HG03460 (cell line): ENCODE measurements at regions not wholly inside any gene's neighbourhood (a gene's known extent, or its start where the extent isn't known, plus 50 kb on each side); places are given as distances from the start of the nearest gene placed in this dataset.

ENCODE experiments used
- ATAC-seq: cut with Tn5 transposase; IDR thresholded peaks from one replicate; pipeline ENCODE4 v1.9.1; 2021; ENCODE audit not compliant: unreplicated experiment

DNA sequence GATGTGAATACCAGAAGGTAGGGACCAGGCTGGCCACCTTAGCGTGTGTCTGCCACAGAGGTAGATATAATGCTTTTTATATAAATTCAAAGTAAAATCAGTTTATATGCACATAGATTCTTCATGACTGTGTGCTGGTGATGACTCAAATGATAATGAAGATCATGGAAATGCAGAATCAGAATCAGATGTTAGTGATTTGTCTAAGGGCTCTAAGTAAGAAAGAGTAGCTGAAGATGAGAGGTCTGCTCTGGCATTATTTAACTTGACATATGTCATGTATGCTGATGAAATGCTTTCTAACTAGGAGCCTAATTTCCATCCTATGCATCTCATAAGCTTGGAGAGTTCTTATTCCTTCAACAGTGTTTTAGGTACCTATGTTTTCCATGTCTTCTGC, 50.3 kb upstream of the DPH6 start:
- ATAC-seq = no peak

GRCh38 chr15:35602836-35603235, 56.9 kb upstream of the DPH6 start:
- ATAC-seq = peak; percentile 25

DNA sequence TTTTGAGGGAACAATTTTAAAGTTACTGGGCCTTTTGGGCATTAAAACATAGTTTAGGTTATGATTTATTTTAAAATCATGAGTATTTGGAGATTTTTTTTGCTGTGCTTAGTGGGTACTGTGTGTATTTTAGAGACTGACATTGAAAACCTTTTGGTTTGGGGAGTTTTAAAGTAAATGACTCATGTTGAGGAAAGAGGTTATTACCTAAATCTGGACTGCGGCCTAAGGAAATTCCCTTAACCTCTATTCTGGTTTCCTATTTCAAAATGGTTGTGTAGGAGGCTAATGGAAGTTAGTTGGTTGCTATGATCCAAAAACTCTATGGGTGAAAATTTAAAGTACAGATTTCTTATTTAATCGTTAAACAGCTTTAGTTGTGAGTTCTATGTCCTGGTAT, 57.3 kb upstream of the DPH6 start:
- peak; percentile 67 for ATAC-seq

GRCh38 chr15:35603856-35604255, 57.9 kb upstream of the DPH6 start:
- no peak for ATAC-seq

GRCh38 chr15:35605764-35606449, 59.9 kb upstream of the DPH6 start:
- ATAC-seq = no peak

- no peak for ATAC-seq
Observed at GRCh38 chr15:35606450-35606779, 60.5 kb upstream of the DPH6 start.

DNA sequence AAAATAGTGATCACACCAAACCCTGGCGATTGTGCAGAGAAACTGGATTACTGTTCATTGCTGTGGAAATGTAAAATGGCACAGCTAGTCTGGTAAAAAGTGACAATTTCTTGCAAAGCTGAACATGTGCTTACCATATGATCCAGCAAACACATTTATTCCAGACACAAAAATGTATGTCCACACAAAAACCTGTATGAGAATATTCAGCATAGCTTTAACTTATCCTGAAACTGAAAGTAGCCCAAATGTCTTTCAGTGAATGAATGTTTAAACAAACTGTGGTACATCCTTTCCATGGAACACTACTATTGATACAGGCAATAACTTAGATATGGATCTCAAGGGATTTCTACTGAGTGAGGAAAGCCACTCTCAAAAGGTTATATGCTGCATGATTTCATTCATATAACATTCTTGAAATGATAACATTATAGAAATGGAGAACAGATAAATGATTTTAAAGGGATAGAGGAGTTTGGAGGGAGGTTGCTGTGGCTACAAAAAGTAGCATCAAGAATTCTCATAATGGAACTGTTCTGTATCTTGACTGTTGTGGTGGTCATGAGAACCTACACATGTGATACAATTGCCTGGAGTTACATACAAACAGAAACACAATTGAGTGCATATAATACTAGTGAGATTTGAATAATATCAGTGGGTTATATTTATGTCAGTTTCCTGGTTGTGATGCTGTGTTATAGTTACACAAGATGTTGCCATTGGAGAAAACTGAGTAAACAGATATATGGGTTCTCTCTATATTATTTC, 70.7 kb upstream of the DPH6 start:
- ATAC-seq = no peak

GRCh38 chr15:35618260-35619188, 72.6 kb upstream of the DPH6 start:
- no peak for ATAC-seq

DNA sequence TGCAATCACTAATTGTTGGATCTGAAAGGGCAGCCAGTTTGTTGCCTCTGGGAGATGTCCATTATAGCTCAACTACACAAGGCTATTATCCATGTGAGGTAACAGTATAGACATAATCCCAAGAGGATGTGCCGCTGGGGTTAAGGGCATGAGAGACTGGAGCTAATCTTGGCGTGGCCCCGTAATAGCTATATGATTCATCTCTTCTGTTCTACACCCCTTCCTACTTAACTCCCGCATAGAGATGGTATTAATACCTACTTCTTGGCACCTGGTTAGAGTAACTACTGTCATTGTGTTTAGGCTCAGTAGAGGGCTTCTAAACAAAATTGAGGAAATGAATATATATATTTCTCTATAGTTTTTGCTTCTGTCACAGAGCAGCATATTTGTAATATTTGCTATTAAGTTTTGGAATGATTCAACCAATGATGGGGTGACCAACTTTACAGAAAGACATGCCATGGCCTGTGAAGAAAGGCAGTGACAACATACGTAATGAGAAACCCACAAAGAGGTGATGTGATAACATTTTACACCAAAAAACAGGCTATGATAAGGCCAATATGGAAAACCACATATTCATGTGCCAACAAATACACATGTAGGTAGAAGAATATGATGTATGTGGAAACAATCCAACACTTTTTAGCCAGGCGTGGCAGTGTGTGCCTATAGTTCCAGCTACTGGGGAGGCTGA, 76.8 kb upstream of the DPH6 start:
- ATAC-seq = no peak

DNA sequence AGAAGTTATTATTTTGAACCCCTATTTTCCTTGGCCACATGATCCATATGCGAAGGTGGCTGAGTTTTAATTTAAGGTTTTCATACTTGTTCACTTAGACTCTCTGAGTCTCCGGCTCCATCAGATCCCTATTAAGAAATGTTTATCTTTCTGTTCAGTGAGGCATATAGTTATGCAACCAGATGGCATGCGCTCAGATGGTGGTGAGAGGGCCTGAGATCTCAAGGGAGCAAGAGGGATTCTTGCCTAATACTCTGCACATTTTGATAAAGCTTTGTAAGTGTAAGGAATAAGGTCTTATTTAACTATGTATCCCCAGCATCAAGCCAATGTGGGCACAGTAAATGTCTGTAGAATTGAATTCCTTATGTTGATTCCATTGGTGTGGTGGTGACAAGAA, 78.9 kb upstream of the DPH6 start:
- ATAC-seq = no peak

DNA sequence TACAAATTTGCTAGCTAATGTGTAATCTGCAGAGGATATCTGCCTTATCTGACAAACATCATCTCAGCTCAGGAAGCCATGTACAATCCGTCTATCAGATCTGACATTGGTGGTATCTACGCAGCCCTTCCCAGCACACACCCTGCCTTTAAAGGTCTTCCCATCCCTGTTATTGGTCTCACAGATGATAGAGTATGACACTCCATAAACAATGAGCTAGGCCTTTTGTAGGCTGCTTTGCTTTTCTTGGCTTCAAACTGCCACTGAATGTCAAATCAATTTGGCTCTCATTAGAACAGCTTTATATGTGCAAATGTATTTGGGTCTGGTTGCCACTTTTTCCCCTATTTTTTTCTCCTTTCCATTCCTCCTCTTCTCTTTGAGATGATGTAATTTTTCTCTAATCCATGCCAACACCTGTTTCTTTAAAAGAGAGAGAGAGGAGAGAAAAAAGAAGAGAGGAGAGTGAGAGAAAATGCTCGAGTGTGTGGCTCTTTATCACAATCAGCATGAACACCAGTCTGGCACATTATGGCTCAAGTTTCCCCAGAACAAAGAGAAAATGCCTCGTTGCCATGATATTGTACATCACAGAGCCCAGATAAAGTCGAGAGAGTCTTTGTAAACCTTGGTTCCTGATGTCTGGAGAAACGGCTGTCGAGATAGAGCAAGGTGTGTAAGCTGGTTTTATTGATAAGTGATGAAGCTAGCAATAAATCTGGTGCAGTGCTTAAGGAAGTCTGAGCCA, 80.8 kb upstream of the DPH6 start:
- ATAC-seq = no peak

- ATAC-seq = no peak
Observed at GRCh38 chr15:35627696-35628095, 81.7 kb upstream of the DPH6 start.

GRCh38 chr15:35629766-35630165, 83.8 kb upstream of the DPH6 start:
- no peak for ATAC-seq

DNA sequence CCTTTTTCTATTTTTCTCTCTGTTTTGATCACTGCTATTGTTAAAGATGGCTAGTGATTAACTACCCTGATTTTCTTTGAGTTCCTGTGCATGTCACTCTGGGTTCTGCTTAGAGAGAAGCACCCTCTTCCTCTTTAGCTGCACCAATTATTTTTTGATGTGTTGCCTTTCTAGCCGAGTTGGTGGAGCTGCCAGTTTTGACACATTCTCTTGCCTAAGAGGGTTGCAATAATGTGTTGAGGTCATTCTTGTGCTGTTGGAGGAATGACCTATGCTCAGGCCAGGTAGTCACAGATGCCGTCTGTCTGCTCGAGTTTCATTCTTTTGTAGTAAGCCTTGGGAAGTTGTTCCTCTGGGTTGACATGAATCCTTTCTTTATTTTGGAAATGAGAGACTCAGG, 84.6 kb upstream of the DPH6 start:
- ATAC-seq = no peak

DNA sequence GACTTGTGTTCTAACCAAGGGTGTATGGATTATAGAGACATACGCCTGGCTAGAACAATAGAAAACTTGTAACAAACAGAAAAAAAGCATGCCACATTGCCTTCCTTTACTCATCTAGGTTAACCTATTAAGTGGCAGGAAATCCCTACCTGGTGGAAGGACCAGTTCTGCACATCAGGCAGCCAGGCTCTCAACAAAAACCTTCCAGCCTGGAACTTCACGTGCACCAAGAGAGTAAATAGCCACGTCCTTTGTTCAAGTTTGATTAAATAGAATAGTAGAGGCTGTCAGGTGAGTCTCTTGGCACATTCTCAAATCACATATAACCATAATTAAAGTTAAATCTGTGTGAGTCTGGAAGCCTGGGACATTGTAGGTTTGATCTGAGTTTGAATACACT, 85.0 kb upstream of the DPH6 start:
- ATAC-seq = no peak

- no peak for ATAC-seq
Observed at GRCh38 chr15:35633677-35634076, 87.7 kb upstream of the DPH6 start.

DNA sequence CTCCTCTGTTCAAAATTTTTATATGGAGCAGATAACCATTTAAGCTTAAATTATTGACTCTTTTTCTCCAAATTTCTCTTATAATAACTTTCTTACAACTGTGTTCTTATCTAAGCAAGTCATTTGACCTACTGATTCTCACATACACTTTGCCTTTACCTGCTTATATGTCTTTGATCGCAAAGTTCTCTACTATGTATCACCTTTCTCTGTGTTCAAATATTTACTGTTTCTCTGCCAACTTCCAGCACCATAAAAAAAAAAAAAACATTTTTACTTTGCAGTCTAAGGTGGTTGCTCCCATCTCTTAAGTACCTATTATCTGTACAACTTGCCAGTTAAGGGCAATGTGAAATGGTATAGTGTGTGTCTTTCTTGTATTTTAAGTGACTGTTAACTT, 100.8 kb upstream of the DPH6 start:
- ATAC-seq = no peak

DNA sequence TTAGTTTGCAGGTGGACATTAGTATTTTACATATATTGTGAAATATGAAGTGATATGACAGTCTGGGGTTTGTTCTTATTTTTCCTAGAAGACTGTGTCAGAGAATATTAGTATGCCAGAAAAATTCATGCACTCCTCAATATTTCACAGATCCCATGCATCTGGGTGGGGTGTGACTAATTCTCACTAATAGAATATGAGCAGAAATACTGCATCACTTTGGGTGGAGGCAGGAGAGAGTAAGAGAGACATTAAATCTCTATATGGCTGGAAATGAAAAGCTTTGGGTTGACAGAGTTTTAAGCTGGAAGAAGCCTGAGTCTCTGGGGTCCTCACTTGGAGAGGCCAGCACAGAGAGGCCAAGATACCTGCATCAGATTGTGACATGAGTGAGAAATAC, 101.3 kb upstream of the DPH6 start:
- no peak for ATAC-seq

GRCh38 chr15:35648941-35649340, 103.0 kb upstream of the DPH6 start:
- no peak for ATAC-seq

DNA sequence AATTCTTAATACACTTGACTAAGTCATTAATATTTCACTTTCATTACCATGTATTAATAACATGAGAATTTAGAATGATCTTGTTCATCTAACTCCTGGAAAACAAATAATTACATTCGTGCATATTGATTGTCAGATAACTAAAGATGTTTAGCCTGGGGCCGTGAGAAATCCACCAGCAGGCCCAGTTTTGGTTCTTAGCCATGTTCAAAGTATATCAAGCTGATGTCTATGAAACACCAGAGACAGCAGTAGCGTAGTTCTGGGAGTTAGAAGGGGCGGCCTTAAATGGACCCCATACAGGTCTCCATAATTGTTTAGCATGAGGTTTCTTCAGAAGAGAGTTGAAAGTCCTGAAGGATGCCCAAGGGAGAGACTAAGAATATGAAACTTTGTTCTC, 103.6 kb upstream of the DPH6 start:
- no peak for ATAC-seq

GRCh38 chr15:35654332-35654731, 108.4 kb upstream of the DPH6 start:
- ATAC-seq = no peak
